CD8-positive, alpha-beta memory T cell (primary cell): ENCODE measurements at regions not wholly inside any gene's neighbourhood (a gene's known extent, or its start where the extent isn't known, plus 50 kb on each side); places are given as distances from the start of the nearest gene placed in this dataset.
"Not testable (repeated sequence)": the region's sequence is repeated elsewhere in the genome, so short reads cannot be mapped to it uniquely, and the experiment has no call there.

Experiments
- CTCF ChIA-PET: fragments of 350-600 bp; sonication (Branson Sonifier 250); formaldehyde crosslinking; loops from one replicate; lab custom pipeline; 2021; ENCODE audit warnings: antibody characterized with exemption; lab: Charles Lee
- POLR2A ChIA-PET: fragments of 350-600 bp; sonication (Branson Sonifier 250); formaldehyde crosslinking; loops from one replicate; lab custom pipeline; 2021; ENCODE audit warnings: antibody characterized with exemption; lab: Charles Lee
- DNase-seq, 5 donors: peaks; one replicate each; pipeline versions ENCODE4 v3.0.0 to v3.0.0-alpha.2; 2020 to 2022; ENCODE audit warnings: mixed read lengths in 1 of 5
- H3K27ac ChIP-seq: one replicate; pipeline ENCODE4 v1.7.0; 2013; ENCODE audit warnings: low read depth, mild to moderate bottlenecking, low read length, moderate library complexity
- H3K27me3 ChIP-seq: 2 replicates; pipeline ENCODE4 v1.7.0; 2013; ENCODE audit warnings: low read length, mild to moderate bottlenecking; ENCODE audit not compliant: insufficient read depth, poor library complexity, severe bottlenecking
- H3K36me3 ChIP-seq: 2 replicates; pipeline ENCODE4 v1.7.0; 2013; ENCODE audit warnings: mild to moderate bottlenecking, low read length, moderate library complexity; ENCODE audit not compliant: insufficient read depth
- H3K4me1 ChIP-seq: 2 replicates; pipeline ENCODE4 v1.7.0; 2013; ENCODE audit warnings: mild to moderate bottlenecking, low read length, moderate library complexity; ENCODE audit not compliant: insufficient read depth
- H3K4me3 ChIP-seq: 2 replicates; pipeline ENCODE4 v1.7.0; 2013; ENCODE audit warnings: mild to moderate bottlenecking, low read length
- H3K9me3 ChIP-seq: 2 replicates; pipeline ENCODE4 v1.7.0; 2013; ENCODE audit warnings: mild to moderate bottlenecking, low read length
- H3K27ac Mint-ChIP-seq, 8 donors: one replicate each; pipeline ENCODE4 v1.8.0; 2020 to 2021; ENCODE audit warnings: mixed read lengths in 8 of 8, mild to moderate bottlenecking in 6 of 8, inconsistent platforms in 3 of 8, moderate library complexity in 3 of 8
- H3K27me3 Mint-ChIP-seq, 2 donors: one replicate each; pipeline ENCODE4 v1.8.0; 2020 to 2021; ENCODE audit warnings: mixed read lengths in 2 of 2, mild to moderate bottlenecking in 1 of 2, moderate library complexity in 1 of 2
- H3K36me3 Mint-ChIP-seq, 3 donors: one replicate each; pipeline ENCODE4 v1.8.0; 2020 to 2021; ENCODE audit warnings: mixed read lengths in 3 of 3, inconsistent platforms in 1 of 3, mild to moderate bottlenecking in 1 of 3
- H3K4me1 Mint-ChIP-seq, 3 donors: one replicate each; pipeline ENCODE4 v1.8.0; 2020 to 2021; ENCODE audit warnings: mixed read lengths in 3 of 3, inconsistent platforms in 1 of 3, mild to moderate bottlenecking in 1 of 3
- H3K4me3 Mint-ChIP-seq, 7 donors: one replicate each; pipeline ENCODE4 v1.8.0; 2020 to 2021; ENCODE audit warnings: mixed read lengths in 7 of 7, mild to moderate bottlenecking in 6 of 7, moderate library complexity in 4 of 7, inconsistent platforms in 2 of 7
- H3K9me3 Mint-ChIP-seq, 5 donors: one replicate each; pipeline ENCODE4 v1.8.0; 2020 to 2022; ENCODE audit warnings: mixed read lengths in 5 of 5, mild to moderate bottlenecking in 3 of 5, moderate library complexity in 2 of 5, inconsistent platforms in 1 of 5

DNA sequence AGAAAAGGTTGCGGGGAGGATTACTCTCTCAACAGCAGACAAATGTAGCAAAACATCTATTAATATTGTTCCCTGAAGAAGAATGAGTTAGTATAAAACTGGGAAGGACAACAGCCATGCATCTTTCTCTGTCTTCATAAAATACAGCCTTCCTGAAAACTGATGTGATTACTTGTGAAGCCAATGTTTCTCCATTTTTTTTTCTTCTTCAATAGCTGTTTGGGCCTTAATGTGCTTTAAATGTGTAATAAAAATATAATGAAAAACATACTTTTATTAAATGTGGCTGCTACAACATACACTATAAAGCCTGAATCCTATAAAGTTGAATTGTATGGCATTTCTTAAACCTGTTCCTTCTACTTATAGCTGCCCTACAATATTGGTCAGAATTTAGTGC, 146.3 kb upstream of the LMCD1 start:
- POLR2A ChIA-PET, result interaction anchor here (0.6 kb wide), 1 partner anchor 59 kb away, joined by 3 read pairs; no protein-coding TSS in a partner anchor

DNA sequence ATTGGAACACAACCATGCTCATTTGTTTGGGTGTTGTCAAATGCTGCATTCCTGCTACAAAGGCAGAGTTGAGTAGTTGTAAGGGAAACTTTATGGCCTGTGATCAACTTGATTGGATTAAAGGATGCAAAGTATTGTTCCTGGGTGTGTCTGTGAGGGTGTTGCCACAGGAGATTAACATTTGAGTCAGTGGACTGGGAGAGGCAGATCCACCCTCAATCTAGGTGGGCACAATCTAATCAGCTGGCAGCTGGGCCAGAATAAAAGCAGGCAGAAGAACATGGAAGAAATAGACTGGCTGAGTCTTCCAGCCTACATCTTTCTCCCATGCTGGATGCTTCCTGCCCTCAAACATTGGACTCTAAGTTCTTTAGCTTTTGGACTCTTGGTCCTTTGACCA, 145.6 kb upstream of the LMCD1 start:
- peaks cover 46% of the 10 kb centered on the region for H3K4me1 ChIP-seq

More for the DNA sequence above, 146.3 kb upstream of the LMCD1 start:
- Histone ChIP-seq H3K9me3 (no peaks in the 10 kb centered on the region), H3K4me1 (peaks cover 46% of the 10 kb centered on the region), H3K27me3 (no peaks in the 10 kb centered on the region), H3K36me3 (no peaks in the 10 kb centered on the region), H3K27ac (no peak overlapping the region), H3K4me3 (no peak overlapping the region)
- Mint-ChIP-seq H3K4me1 (peaks cover 65 to 72% (median 66%) of the 10 kb centered on the region in 3 donors), H3K36me3 (peaks cover 2 to 74% (median 11%) of the 10 kb centered on the region in 3 donors), H3K4me3 (peak overlapping the region in 3 of 7 donors; percentile 4 to 35 (median 9)), H3K27ac (peak overlapping the region; percentile 55 to 98 (median 96)), H3K9me3 (peaks cover 12 to 40% (median 31%) of the 10 kb centered on the region in 5 donors), H3K27me3 (peaks cover 0 to 1% of the 10 kb centered on the region in 2 donors)
- DNase-seq, result no peak
- CTCF ChIA-PET, result interaction anchor here (1.2 kb wide), 1 partner anchor 30 kb away, joined by 3 read pairs; no protein-coding TSS in a partner anchor

DNA sequence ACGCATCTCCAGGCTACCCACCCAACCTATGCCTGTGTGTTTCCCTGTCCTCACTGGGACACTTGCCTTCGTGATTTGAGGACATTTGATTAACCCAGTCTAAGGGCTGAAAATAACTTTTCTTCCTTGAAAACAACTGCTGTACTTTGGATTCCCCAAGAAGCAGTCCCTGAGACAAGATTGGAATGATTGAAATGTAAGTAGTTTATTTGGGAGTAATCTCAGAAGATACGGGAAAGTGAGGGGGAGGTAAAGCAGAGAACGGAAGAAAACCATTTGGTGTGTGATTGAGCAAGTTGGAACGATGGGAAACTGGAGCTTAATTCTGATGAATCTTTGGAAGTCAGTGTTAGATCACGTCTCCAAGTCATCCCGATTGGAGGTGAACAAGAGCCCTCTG, 143.8 kb upstream of the LMCD1 start:
- Histone ChIP-seq H3K27me3 (no peaks in the 10 kb centered on the region), H3K27ac (peak overlapping the region; percentile 88), H3K4me3 (peak overlapping the region; percentile 23), H3K36me3 (no peaks in the 10 kb centered on the region), H3K9me3 (no peaks in the 10 kb centered on the region), H3K4me1 (peaks cover 46% of the 10 kb centered on the region)
- DNase-seq, result no peak
- Mint-ChIP-seq H3K4me1 (peaks cover 60 to 65% (median 61%) of the 10 kb centered on the region in 3 donors), H3K9me3 (peaks cover 11 to 57% (median 38%) of the 10 kb centered on the region in 5 donors), H3K27me3 (peaks cover 0 to 1% of the 10 kb centered on the region in 2 donors), H3K27ac (peak overlapping the region; percentile 84 to 98 (median 97)), H3K36me3 (peaks cover 2 to 79% (median 11%) of the 10 kb centered on the region in 3 donors), H3K4me3 (peak overlapping the region in 6 of 7 donors; percentile 40 to 77 (median 64))
- ChIA-PET POLR2A (no interaction called here), CTCF (interaction anchor here (3.6 kb wide), 1 partner anchor 32 kb away, joined by 19 read pairs; no protein-coding TSS in a partner anchor)

More for the DNA sequence above, 145.6 kb upstream of the LMCD1 start:
- POLR2A ChIA-PET, result interaction anchor here (0.7 kb wide), 1 partner anchor 30 kb away, joined by 3 read pairs; no protein-coding TSS in a partner anchor
- H3K27me3 Mint-ChIP-seq, H3K4me3 ChIP-seq, H3K27me3 ChIP-seq, H3K36me3 ChIP-seq, H3K9me3 ChIP-seq, DNase-seq: not testable (repeated sequence)
- H3K36me3 Mint-ChIP-seq, result peaks cover 2 to 81% (median 11%) of the 10 kb centered on the region in 3 donors
- peak overlapping the region in 5 of 7 donors; percentile 20 to 65 (median 56) for H3K4me3 Mint-ChIP-seq
- peaks cover 12 to 48% (median 34%) of the 10 kb centered on the region in 5 donors for H3K9me3 Mint-ChIP-seq
- H3K27ac ChIP-seq, result peak overlapping the region; percentile 68
- H3K4me1 Mint-ChIP-seq, result peaks cover 65 to 72% (median 67%) of the 10 kb centered on the region in 3 donors
- CTCF ChIA-PET, result interaction anchor here (1.2 to 3.6 kb wide), 3 partner anchors 30 to 54 kb away, joined by 3 to 19 read pairs (median 7); no protein-coding TSS in a partner anchor
- peak overlapping the region; percentile 84 to 99 (median 97) for H3K27ac Mint-ChIP-seq

DNA sequence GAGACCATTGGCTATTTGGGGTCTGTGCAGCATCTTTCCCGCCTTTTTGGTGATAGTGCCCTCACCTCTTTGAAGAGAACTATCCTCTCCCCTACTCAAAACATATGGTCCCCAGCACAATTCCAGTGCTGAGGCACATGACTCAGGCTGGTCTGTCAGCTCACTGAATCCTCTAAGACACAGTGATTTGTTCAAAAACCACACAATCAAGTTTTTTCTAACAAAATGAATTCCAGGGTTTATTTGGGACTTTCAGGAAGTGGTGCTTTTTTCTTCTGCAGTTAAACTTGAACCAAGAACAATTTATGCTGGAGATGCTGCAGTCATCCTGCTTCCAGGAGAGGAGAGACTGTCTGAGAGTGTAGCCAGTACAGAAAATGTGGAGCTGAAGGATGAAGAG, 142.5 kb upstream of the LMCD1 start:
- H3K9me3 Mint-ChIP-seq, result peaks cover 9 to 57% (median 38%) of the 10 kb centered on the region in 5 donors
- Histone ChIP-seq H3K36me3 (no peaks in the 10 kb centered on the region), H3K27ac (no peak overlapping the region), H3K4me1 (peaks cover 46% of the 10 kb centered on the region), H3K9me3 (no peaks in the 10 kb centered on the region), H3K27me3 (no peaks in the 10 kb centered on the region), H3K4me3 (no peak overlapping the region)
- peaks cover 1 to 74% (median 11%) of the 10 kb centered on the region in 3 donors for H3K36me3 Mint-ChIP-seq
- CTCF ChIA-PET, result interaction anchor here (3.6 kb wide), 1 partner anchor 33 kb away, joined by 19 read pairs; no protein-coding TSS in a partner anchor
- POLR2A ChIA-PET, result no interaction called here
- H3K4me1 Mint-ChIP-seq, result peaks cover 52 to 61% (median 61%) of the 10 kb centered on the region in 3 donors
- peak overlapping the region in 2 of 7 donors; percentile 23 to 46 for H3K4me3 Mint-ChIP-seq
- peaks cover 0 to 1% of the 10 kb centered on the region in 2 donors for H3K27me3 Mint-ChIP-seq
- peak overlapping the region in 5 of 8 donors; percentile 27 to 88 (median 86) for H3K27ac Mint-ChIP-seq
- no peak for DNase-seq

DNA sequence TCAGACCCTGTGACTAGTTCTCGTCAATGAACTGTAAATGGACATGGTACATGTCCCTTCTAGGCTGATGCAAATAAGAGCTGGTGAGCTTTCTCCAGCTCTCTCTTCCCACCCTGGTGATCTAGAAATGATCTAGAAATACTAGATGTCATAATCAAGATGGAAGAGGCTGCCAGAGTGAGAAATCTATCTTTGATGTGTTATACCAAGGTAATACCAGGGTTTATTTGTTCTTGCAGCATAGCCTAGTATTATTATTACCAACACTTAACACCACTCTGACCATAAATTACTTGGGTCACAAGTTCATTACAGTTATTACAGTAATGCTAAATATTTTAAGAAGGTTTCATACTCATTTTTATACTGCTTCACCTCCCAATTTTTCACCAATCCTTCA, 138.4 kb upstream of the LMCD1 start:
- Histone ChIP-seq H3K27me3 (no peaks in the 10 kb centered on the region), H3K36me3 (no peaks in the 10 kb centered on the region), H3K4me1 (peaks cover 10% of the 10 kb centered on the region), H3K9me3 (no peaks in the 10 kb centered on the region), H3K4me3 (no peak overlapping the region), H3K27ac (no peak overlapping the region)
- DNase-seq, result no peak
- ChIA-PET POLR2A (no interaction called here), CTCF (no interaction called here)
- Mint-ChIP-seq H3K27ac (peak overlapping the region in 1 of 8 donors; percentile 57), H3K9me3 (peaks cover 6 to 34% (median 28%) of the 10 kb centered on the region in 5 donors), H3K27me3 (peaks cover 0 to 10% of the 10 kb centered on the region in 2 donors), H3K36me3 (peaks cover 1 to 46% (median 4%) of the 10 kb centered on the region in 3 donors), H3K4me1 (peaks cover 14 to 25% (median 22%) of the 10 kb centered on the region in 3 donors), H3K4me3 (no peak overlapping the region)

DNA sequence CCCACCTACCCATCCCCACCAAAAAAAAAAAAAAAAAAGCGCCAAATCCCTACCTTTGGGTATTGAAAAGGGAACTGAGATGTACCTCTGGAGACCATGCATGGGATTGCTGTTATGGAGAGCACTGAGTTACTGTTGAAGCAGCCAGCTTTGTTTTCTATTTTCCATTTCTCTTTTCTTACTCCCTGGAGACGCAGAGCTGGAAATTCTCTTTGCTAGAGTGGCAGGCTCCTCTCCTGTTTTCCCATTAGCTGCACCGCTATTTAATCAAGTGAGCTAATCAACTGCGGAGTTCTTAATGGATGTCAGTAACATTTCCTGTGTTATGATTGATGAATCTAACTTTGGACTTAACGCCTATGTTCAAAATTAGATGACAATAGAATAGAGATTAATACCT, 136.1 kb upstream of the LMCD1 start:
- Mint-ChIP-seq H3K27ac (no peak overlapping the region), H3K4me1 (peaks cover 0 to 10% (median 9%) of the 10 kb centered on the region in 3 donors), H3K9me3 (peaks cover 6 to 15% (median 9%) of the 10 kb centered on the region in 5 donors), H3K4me3 (no peak overlapping the region), H3K36me3 (peaks cover 0 to 32% (median 3%) of the 10 kb centered on the region in 3 donors), H3K27me3 (peaks cover 0 to 10% of the 10 kb centered on the region in 2 donors)
- no peaks in the 10 kb centered on the region for H3K9me3 ChIP-seq
- H3K27me3 ChIP-seq, result no peaks in the 10 kb centered on the region
- H3K36me3 ChIP-seq, result no peaks in the 10 kb centered on the region
- no peak overlapping the region for H3K4me3 ChIP-seq
- no peaks in the 10 kb centered on the region for H3K4me1 ChIP-seq
- DNase-seq, result no peak
- ChIA-PET POLR2A (interaction anchor here (0.6 kb wide), 1 partner anchor 1337 kb away, joined by 4 read pairs; no protein-coding TSS in a partner anchor), CTCF (interaction anchor here (0.9 to 1.2 kb wide), 3 partner anchors 39 to 63 kb away, joined by 3 read pairs; no protein-coding TSS in a partner anchor)
- no peak overlapping the region for H3K27ac ChIP-seq

DNA sequence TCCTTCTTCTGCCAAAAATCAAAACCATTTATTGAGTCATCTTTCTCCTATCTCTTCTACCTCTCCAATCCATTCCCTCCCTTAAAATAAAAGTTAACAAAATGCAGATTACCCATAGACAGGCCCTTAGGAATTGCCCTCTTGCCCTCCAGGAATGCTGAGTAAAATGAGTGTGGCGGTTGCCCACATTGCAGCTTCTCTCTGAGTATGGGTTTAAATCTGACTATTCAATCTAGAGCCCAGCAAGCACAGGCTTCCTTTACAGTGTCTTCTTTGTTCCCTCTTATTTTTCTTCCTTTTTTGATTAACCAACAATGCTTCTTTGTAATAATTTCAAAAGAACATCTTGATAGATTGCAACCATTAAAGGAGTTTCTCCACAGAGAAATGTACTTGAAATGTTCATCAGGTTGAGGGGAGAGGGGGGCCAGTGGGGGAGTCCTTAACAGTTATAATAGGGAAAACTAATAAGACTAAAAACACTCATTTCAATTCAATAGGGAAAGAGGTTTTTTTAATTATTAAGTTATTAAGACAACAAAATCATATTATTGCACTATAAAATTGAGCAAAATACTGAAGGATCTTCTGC, 135.3 kb upstream of the LMCD1 start:
- Histone ChIP-seq H3K4me3 (no peak overlapping the region), H3K36me3 (no peaks in the 10 kb centered on the region), H3K9me3 (no peaks in the 10 kb centered on the region), H3K27me3 (no peaks in the 10 kb centered on the region), H3K27ac (no peak overlapping the region), H3K4me1 (no peaks in the 10 kb centered on the region)
- CTCF ChIA-PET, result no interaction called here
- H3K36me3 Mint-ChIP-seq, result peaks cover 0 to 26% (median 3%) of the 10 kb centered on the region in 3 donors
- H3K4me1 Mint-ChIP-seq, result peaks cover 0 to 10% (median 9%) of the 10 kb centered on the region in 3 donors
- no peak overlapping the region for H3K4me3 Mint-ChIP-seq
- H3K27me3 Mint-ChIP-seq, result peaks cover 0 to 10% of the 10 kb centered on the region in 2 donors
- H3K9me3 Mint-ChIP-seq, result peaks cover 3 to 7% (median 6%) of the 10 kb centered on the region in 5 donors
- no peak for DNase-seq
- POLR2A ChIA-PET, result no interaction called here
- H3K27ac Mint-ChIP-seq, result peak overlapping the region in 1 of 8 donors; percentile 73
